ENCODE measurements at regions not wholly inside any gene's neighbourhood (a gene's known extent, or its start where the extent isn't known, plus 50 kb on each side); places are given as distances from the start of the nearest gene placed in this dataset.

- intact Hi-C loops (cut with DNase I), result no loop called here
- Histone ChIP-seq H3K4me3 (no peak overlapping the region), H3K4me1 (no peaks in the 10 kb centered on the region), H3K27me3 (ENCODE audit: insufficient read depth in 3 of 3, low read length in 2 of 3) (no peaks in the 10 kb centered on the region), H3K27ac (no peak overlapping the region), H3K9me3 (no peaks in the 10 kb centered on the region), H3K36me3 (ENCODE audit: insufficient read depth in 1 of 2, low read depth in 1 of 2) (no peaks in the 10 kb centered on the region)
- whole genome bisulfite sequencing, 3 donors, result 75 to 91% (median 82%) methylated on average over 9 of the region's 9 CpGs
- DNase-seq (peak; percentile 19 to 55), ATAC-seq (peak in 1 of 4 donors; percentile 17)
- TF ChIP-seq CTCF (IDR thresholded peaks at IDR 0.05), result no peak
These were observed 85.4 kb upstream of the TIAM1 start for GRCh38 chr21:31429506-31429905.

- no peaks in the 10 kb centered on the region for H3K4me1 ChIP-seq
- no peaks in the 10 kb centered on the region for H3K36me3 ChIP-seq (ENCODE audit: insufficient read depth in 1 of 2, low read depth in 1 of 2)
- ATAC-seq (no peak), DNase-seq (no peak)
- whole genome bisulfite sequencing, 3 donors, result 75 to 83% (median 83%) methylated on average over 5 of the region's 5 CpGs
- no peak overlapping the region for H3K27ac ChIP-seq
- intact Hi-C loops (cut with DNase I), result no loop called here
- no peaks in the 10 kb centered on the region for H3K9me3 ChIP-seq
- H3K27me3 ChIP-seq (ENCODE audit: insufficient read depth in 3 of 3, low read length in 2 of 3), result no peaks in the 10 kb centered on the region
- H3K4me3 ChIP-seq, result no peak overlapping the region
- TF ChIP-seq CTCF (IDR thresholded peaks at IDR 0.05), result no peak
These were observed 82.3 kb upstream of the TIAM1 start for GRCh38 chr21:31426235-31426797.

- DNase-seq (no peak), ATAC-seq (no peak)
- H3K4me3 ChIP-seq, result no peak overlapping the region
- H3K36me3 ChIP-seq (ENCODE audit: insufficient read depth in 1 of 2, low read depth in 1 of 2), result no peaks in the 10 kb centered on the region
- H3K9me3 ChIP-seq, result no peaks in the 10 kb centered on the region
- whole genome bisulfite sequencing, 3 donors, result 25 to 33% (median 27%) methylated on average over 5 of the region's 5 CpGs
- no peak overlapping the region for H3K27ac ChIP-seq
- intact Hi-C loops (cut with DNase I), result no loop called here
- no peak for TF ChIP-seq CTCF (IDR thresholded peaks at IDR 0.05)
- no peaks in the 10 kb centered on the region for H3K4me1 ChIP-seq
- no peaks in the 10 kb centered on the region for H3K27me3 ChIP-seq (ENCODE audit: insufficient read depth in 3 of 3, low read length in 2 of 3)
These were observed 81.1 kb upstream of the TIAM1 start for GRCh38 chr21:31425138-31425537.

GRCh38 chr21:31424058-31424457 is 80.0 kb upstream of the TIAM1 start:
- Histone ChIP-seq H3K4me3 (no peak overlapping the region), H3K36me3 (ENCODE audit: insufficient read depth in 1 of 2, low read depth in 1 of 2) (no peaks in the 10 kb centered on the region), H3K9me3 (no peaks in the 10 kb centered on the region), H3K4me1 (no peaks in the 10 kb centered on the region), H3K27me3 (ENCODE audit: insufficient read depth in 3 of 3, low read length in 2 of 3) (no peaks in the 10 kb centered on the region), H3K27ac (no peak overlapping the region)
- intact Hi-C loops (cut with DNase I), result no loop called here
- no peak for TF ChIP-seq CTCF (IDR thresholded peaks at IDR 0.05)
- 27 to 38% (median 34%) methylated on average over 6 of the region's 6 CpGs for WGBS, 3 donors
- ATAC-seq, result no peak
- DNase-seq, result no peak

- H3K36me3 ChIP-seq (ENCODE audit: insufficient read depth in 1 of 2, low read depth in 1 of 2), result no peaks in the 10 kb centered on the region
- DNase-seq, result no peak
- intact Hi-C loops (cut with DNase I), result no loop called here
- 87 to 93% (median 89%) methylated on average over 8 of the region's 8 CpGs for WGBS, 3 donors
- TF ChIP-seq CTCF (IDR thresholded peaks at IDR 0.05), result no peak
- no peak overlapping the region for H3K27ac ChIP-seq
- H3K9me3 ChIP-seq, result no peaks in the 10 kb centered on the region
- no peaks in the 10 kb centered on the region for H3K4me1 ChIP-seq
- no peak for ATAC-seq
- H3K4me3 ChIP-seq, result no peak overlapping the region
- H3K27me3 ChIP-seq (ENCODE audit: insufficient read depth in 3 of 3, low read length in 2 of 3), result no peaks in the 10 kb centered on the region
These were observed 76.9 kb upstream of the TIAM1 start for GRCh38 chr21:31420988-31421387.
